ENCODE measurements at regions not wholly inside any gene's neighbourhood (a gene's known extent, or its start where the extent isn't known, plus 50 kb on each side); places are given as distances from the start of the nearest gene placed in this dataset.
A peak's percentile ranks its signal among the peaks of the same experiment; 100 is the strongest.
"Not testable (repeated sequence)": the region's sequence is repeated elsewhere in the genome, so short reads cannot be mapped to it uniquely, and the experiment has no call there.

DNA sequence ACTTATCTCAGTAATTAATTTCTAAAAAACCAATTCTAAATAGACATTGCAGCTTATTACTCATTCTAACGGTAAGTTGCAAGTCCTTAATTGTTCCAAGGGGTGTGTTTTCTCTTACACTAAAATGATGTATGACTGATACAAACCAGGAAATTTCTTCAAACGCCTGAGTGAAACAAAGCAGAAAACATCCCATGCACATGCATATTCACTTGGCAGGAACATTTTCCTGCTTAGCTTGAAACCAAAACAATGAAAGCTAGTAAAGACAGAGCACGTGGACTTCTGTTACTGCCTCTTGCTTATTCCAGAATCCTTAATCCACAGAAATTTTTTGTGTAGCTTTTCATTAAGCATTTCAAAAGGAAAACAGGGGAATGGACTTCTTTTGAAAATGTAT lies 187.7 kb downstream of the MTERF1 start:
- DNase-seq (ENCODE audit: low read depth), result peak; percentile 34

DNA sequence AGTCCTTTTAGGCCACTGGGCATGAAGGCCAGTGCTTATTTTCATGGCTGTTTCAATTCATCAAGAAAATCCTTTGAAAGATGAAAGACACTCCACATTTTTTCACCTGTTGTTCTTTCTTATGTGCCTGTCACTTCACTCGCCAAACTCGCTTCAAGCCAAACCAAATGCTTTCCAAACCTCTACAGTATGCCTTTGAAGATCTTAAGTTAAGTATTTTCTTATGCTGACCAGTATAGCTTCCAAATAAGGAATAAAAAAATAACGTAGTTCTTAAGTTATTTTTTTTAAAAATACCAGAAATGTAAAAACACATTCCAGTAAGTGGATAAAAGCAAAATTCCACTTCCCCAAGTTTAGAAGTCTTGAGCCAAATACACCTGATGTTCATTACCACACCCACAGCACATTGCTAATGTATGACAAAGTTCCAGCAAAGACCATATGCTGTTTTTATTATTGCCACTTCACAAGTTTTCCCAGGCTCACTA lies 186.1 kb downstream of the MTERF1 start:
- DNase-seq (ENCODE audit: low read depth), result no peak

DNA sequence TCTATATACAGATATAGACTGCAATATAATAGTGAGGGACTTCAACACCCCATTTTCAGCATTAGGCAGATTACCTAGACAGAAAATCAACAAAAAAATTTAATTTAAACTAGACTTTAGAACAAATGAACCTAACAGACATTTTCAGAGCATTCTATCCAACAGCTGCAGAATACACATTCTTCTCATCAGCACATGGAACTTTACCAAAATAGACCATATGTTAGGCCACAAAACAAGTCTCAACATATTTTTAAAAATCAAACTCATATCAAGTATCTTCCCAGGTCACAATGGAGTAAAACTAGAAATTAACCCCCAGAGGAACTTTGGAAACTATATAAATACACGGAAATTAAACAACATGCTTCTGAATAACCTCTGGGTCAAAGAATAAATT lies 169.6 kb downstream of the MTERF1 start:
- DNase-seq (ENCODE audit: low read depth), result no peak

DNA sequence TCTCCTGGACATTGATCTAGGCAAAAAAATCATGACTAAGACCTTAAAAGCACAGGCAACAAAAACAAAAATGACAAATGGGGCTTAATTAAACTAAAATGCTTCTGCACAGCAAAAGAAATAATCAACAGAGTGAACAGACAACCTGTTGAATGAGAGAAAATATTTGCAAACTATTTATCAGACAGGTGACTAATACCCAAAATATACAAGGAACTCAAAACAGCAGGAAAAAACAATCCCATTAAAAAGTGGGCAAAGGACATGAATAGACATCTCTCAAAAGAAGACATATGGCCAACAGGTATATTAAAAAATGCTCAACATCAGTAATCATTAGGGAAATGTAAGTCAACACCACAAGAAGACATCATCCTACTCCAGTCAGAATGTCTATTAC lies 166.8 kb downstream of the MTERF1 start:
- no peak for DNase-seq (ENCODE audit: low read depth)

DNA sequence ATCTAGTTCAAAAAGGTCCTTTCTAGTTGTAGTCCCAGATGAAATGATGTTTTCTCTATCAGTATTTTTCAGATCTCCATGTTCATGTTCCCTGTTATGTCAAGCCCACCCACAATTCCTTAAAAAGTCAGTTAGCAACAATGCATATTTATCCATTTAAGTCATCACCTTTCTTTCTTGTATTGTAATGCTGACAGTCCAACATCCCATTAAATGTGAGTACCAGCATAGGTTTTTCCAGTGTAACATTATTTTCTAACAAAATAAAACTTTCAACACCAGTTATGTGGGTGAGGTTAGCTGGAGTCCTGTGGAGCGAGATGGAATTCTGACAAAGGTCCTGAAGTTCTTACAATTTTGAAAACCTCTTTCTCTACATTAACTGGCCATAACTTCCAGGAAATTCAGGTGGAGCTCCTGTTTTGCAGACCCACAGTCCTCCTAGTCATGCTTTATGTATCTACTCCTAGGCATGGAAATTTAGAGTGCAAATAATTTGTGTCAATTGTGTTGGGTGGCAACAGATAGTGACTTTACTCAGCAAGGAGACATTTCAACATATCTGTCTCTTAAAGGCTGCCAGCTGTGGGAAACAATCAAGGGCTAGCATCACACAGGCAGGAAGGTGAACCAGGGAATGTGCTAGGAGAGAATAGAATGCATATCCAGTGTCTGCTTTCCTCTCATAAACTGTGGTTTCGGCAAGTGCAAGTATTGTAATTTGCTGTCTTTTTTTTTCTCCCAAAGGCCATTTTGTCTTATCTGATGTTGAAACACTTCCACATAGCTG lies 162.6 kb downstream of the MTERF1 start:
- DNase-seq (ENCODE audit: low read depth), result no peak

DNA sequence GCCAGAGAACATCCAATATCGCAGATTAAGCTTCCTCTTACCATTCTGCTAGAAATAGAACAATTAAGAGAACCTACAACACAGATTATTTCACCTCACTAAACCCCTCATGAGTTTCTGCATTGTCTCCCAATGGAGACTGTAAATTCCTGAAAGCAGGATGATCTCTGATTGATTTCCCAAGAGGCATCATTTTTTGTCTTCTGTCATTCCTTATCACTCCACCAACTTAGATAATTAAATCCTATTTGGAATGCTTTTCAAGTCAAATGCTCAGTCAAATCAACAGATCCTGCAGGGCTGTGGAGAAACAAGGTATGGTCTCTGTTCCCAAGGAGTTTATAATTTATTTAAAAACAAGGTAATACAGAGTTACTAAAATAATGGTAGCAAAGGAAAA lies 161.5 kb downstream of the MTERF1 start:
- DNase-seq (ENCODE audit: low read depth), result no peak

DNA sequence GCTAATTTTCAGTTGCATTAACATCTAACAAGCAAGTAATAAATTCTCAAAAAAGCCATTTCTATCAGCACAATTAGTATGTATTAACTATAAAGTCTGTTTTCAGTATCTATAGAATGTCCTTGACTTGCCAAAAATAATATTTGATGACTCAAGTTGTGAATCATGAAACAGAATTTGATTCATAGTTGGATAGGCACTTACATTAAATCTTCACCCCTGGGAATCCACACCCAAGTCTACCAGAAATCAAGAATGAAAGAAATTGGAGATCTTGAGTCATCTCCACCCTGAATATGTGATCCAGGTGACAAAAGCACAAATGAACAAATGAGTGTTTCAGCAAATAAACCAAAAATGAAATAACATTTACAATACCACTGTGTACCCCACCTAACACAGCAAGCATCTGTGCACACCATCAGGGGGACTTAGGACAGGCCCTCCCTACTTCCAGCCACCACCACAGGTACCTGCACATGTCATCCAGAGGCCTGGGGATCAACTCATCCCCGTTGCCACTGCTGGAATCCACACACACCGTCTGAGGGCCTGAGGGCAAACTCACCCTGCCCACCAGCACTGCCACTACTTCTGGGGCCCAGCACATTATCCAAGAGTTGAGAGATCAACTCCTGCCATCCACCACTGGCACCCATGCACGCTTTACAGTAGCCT lies 160.1 kb downstream of the MTERF1 start:
- DNase-seq (ENCODE audit: low read depth), result peak; percentile 40

DNA sequence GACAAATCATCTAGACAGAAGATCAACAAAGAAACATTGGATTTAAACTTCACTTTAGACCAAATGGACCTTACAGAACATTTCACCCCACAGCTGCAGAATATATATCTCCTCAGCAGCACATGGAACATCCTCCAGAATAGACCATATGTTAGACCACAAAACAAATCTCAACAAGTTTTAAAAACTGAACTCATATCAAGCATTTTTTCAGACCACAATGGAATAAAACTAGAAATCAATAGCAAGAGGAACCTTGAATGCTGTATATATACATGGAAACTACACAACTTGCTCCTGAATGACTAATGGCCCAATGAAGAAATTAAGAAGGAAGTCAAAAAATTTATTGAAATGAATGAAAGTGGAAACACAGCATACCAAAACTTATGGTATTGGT lies 157.7 kb downstream of the MTERF1 start:
- DNase-seq (ENCODE audit: low read depth), result no peak

DNA sequence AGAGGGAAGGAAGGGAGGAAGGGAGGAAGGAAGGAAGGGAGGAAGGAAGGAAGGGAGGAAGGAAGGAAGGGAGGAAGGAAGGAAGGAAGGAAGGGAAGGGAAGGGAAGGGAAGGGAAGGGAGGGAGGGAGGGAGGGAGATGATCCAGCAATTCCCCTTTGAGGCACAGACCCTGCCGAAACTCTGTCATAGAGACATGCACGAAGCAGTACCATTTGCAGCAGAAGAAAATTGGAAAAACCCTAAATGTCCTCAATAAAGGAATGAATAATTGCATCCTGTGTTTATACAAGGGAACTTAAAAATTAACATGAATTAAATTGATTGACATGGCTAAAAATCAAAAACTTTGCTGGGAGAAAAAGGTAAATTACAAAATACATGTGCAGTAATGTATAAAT lies 151.5 kb downstream of the MTERF1 start:
- DNase-seq (ENCODE audit: low read depth), result not testable (repeated sequence)

DNA sequence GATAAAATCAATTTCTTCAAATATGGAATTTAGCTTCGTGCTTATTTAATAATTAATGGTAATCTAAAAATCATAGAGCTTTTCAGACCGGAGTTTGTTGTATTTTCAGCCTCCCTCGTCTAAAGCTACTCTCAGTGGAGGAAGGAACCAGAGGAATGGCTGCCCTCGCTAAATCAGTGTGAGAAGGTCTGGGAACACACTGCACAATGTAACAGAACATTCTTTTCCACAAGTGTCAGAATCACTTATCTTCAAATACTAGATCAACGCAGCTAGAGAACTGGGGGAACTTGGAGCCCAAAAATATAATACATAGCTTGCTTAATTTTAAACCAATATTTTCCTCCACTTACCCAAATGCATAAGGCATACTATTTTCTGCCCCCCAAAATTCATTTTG lies 148.5 kb downstream of the MTERF1 start:
- no peak for DNase-seq (ENCODE audit: low read depth)

DNA sequence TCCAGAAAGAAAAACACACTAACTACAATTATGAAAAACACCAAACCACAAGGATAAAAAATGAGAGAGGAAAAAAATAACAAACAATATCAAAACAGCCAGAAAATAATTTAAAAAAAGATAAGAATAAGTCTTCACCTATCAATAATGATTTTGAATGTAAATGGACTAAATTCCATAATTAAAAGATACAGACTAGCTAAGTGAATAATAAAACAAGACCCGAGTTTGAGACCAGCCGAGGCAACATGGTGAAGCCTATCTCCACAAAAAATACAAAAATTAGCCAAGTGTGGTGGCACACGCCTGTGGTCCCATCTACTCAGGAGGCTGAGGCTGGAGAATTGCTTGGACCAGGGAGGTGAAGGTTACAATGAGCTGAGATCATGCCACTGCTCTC lies 131.1 kb downstream of the MTERF1 start:
- no peak for DNase-seq (ENCODE audit: low read depth)

DNA sequence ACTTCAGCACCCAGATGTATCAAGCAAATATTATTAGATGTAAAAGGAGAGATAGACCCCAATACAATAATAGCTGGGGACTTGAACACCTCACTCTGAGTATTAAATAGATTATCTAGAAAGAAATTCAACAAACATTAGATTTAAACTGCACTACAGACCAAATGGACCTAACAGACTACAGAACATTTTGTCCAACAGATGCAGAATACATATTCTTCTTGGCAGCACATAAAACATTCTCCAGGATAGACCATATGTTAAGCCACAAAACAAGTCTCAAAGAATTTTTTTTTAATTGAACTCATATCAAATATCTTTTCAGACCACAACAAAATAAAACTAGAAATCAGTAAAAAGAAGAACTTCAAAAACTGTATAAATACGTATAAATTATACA lies 130.4 kb downstream of the MTERF1 start:
- DNase-seq (ENCODE audit: low read depth), result no peak

DNA sequence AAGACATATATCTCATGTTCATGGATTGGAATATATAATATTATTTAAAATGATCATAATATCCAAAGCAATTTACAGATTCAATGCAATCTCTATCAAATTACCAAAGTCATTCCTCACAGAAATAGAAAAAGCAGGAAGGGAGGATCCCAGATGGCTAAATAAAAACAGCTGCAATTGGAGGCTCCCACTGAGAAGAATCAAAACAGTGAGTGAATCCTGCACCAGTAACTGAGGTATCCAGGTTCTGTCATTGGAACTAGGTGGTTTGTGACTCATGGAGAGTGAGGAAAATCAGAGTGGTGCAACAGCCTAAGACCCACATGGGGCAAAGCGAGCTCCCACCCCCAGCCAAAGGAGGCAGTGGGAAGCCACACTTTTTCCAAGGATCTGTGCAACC lies 128.4 kb downstream of the MTERF1 start:
- DNase-seq (ENCODE audit: low read depth), result no peak

DNA sequence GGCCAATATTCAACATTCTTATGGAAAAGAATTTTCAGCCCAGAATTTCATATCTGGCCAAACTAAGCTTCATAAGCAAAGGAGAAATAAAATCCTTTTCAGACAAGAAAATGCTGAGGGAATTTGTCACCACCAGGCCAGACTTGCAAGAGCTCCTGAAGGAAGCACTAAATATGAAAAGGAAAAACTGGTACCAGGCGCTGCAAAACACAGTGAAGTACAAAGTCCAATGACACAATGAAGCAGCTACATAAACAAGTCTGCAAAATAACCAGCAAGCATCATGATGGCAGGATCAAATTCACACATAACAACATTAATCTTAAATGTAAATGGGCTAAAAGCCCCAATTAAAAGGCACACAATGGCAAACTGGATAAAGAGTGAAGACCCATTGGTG lies 126.2 kb downstream of the MTERF1 start:
- DNase-seq (ENCODE audit: low read depth), result not testable (repeated sequence)

DNA sequence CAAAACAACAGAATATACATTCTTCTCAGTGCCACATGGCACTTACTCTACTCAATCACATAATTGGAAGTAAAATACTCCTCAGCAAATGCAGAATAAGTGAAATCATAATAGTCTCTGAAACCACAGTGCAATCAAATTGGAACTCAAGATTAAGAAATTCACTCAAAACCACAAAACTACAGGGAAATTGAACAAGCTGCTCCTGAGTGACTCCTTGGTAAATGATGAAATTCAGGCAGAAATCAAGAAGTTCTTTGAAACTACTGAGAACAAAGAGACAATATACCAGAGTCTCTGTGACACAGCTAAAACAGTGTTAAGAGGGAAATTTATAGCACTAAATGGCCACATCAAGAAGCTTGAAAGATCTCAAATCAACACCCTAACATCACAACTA lies 125.4 kb downstream of the MTERF1 start:
- DNase-seq (ENCODE audit: low read depth), result not testable (repeated sequence)

DNA sequence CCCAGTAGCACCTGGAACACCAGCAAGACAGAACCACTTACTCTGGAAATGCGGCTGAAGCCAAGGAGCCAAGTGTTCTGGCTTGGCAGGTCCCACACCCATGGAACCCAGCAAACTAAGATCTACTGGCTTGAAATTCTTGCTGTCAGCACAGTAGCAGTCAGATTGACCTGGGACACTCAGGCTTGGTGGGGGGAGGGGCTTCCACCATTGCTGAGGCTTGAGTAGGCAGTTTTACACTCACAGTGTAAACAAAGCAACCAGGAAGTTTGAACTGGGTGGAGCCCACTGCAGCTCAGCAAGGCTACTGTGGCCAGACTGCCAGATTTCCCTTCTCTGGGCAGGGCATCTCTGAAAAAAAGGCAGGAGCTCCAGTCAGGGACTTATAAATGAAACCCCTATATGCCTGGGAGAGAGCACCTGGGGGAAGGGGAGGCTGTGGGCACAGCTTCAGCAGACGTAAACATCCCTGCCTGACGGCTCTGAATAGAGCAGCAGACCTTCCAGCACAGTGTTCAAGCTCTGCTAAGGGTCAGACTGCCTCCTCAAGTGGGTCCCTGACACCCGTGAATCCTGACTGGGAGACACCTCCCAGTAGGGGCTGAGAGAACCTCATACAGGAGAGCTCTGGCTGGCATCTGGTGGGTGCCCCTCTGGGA lies 121.2 kb downstream of the MTERF1 start:
- no peak for DNase-seq (ENCODE audit: low read depth)

DNA sequence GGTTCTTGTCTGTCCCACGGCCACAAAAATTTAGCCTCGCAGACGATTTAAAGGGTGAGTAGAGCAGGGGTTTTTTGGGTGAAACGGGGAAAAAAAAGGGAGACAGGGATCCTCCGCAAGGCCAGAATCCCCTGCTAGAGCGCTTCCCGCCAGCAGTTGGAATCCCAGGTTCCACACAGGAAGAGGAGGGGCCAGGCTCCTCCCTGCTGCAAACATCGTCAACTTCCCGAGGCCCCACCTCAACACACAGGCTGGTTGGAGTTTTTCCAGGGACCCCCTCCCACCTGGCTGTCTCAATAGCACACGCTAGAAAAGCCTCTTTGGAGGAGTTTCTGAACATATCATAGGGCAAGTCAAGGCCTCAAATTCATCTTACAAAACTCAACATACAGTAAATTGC lies 112.7 kb downstream of the MTERF1 start:
- DNase-seq (ENCODE audit: low read depth), result no peak

DNA sequence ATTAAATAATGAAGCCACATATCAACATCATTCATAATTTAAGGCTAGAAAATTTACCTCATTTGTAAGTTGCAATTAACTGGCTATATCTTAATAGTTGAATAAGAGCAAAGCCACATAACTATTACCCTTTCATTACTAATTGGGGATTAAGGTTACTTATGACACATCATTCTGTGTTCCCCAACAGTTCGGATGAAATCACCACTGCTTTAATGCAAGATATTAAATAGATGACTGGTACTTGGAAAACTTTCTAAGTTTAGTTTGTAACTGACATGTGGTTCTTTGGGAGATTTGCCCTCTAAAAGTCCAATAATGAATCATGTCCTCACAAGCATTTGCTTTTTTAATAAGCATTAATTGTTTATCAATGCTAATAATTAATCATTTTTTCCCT lies 109.1 kb downstream of the MTERF1 start:
- DNase-seq (ENCODE audit: low read depth), result no peak

DNA sequence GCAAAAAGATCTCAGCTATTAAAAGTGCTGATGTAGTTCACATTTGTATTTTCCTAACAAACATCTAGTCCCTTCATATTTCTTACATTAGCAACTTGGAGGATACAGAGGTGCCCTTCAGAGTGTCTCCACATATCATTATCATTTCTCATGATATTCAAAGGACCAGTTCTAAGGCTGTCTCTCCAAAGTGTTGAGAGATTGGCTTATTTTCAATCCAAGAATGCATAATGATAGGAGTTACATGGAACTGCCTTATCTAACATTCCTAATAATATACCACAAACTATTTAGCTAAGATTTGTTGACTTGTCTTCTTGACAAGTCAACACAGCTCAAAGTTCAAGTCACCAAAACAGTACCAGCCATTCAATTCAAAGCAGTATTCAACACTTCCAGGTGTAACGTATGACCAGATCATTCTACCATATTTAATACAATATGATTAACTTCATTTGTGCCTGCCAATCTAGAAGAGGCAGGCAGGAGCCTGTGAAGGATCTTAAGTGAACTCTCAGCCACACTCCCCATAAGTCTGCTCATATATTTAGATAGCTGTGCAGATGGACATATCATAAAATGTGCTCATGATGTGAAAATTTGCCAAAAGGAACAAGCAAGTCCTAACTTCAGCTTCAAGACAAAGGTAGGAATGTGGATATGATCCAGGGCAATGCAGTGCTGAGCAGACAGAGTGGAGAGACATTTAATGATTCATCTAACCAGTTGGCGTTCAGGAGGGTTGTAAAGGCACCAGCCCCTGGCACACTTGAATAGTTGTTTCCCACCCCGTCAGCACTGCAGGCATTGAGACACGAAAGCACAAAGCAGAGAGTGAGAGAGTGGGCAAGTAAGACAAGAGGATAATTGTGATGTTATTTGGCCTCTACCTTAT lies 108.3 kb downstream of the MTERF1 start:
- no peak for DNase-seq (ENCODE audit: low read depth)

DNA sequence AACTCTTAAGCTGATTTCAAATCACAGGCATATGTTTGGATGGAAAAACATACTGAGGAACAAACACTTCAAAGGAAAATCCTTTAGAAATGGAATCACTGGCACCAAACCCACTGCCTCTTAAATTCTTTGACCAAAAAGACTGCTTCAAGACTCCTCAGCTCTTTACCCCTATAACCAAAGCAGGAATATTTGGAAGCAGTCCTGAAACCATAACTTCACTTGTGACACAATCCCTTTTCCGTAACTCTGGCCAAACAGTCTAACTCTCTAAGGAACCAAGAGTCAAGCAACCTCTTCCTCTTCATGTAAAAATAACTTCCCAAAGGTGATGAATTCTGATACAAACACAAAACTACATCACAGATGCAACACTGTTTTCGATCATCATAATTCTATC lies 104.3 kb downstream of the MTERF1 start:
- no peak for DNase-seq (ENCODE audit: low read depth)

DNA sequence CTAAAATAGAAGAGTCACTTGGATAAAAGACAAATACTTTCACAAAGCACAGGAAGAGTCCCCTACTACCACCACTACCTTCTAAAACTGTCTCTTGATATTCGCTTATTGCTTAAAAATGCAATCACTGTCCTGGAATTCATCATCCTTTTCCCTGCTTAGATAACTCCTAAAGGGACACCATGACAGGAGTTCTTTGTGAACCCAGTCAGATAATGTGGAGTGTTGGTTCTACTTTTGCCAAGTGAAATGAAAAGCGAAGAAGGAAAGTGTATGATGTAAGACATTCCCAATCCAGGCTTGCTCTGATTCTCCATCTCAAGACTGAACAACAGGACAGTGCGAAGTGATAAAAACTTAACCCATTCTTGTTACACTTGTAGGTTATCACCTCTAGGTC lies 103.0 kb downstream of the MTERF1 start:
- no peak for DNase-seq (ENCODE audit: low read depth)

DNA sequence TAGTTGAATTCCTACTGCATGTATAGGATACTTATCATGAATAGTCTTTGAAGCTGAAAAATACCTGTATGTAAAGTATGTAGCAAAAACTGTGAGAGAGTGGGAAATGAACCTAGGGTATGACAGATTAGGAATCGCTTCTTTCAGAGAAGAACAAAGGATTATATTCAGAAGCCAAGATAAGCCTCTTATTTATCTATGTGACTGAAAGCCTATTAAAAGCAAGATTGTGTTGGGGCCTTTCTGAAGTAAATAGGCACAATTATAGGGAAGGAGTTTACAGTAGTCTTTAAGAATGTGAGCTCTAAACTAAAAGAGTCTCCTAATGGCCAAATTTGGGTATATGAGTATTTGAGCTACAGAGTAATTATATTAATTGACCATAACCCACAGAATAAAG lies 102.1 kb downstream of the MTERF1 start:
- no peak for DNase-seq (ENCODE audit: low read depth)

All from fibroblast of the conjunctiva (primary cell).